Posterior vena cava (tissue), 2 donors: ENCODE measurements at regions not wholly inside any gene's neighbourhood (a gene's known extent, or its start where the extent isn't known, plus 50 kb on each side); places are given as distances from the start of the nearest gene placed in this dataset.

Source experiments
- DNase-seq: peaks from one replicate; pipeline ENCODE4 v3.0.0-alpha.2; 2020; ENCODE audit warnings: low spot score
- intact Hi-C, 2 donors: fragments of 100-400 bp; cut with DNase I; formaldehyde crosslinking; loops; one replicate each; pipeline versions ENCODE4 v1.14.1 to v1.14.2; 2022 to 2023
- donor health status: DM: yes; HTN: yes; CAD: no.
- donor health status: DM: yes; HTN: yes; CAD: no.

DNA sequence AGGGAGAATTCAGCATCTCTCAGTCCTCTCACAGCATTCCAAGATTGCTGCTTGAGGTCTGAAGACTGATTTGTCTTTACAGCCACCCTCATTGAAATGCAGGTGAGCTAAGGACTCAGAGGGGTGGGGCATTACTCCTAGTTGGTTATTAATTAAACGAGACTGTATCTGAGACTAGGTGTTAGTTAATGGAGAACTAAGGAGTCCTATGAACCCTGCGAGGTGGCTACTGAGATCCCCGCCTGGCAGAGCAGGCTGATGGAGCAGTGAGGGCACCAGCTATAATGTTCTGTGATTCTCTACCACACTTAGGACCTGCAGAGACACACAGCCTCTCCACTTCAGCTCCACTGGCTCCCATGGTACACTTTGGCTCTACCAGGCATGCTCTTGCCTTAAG is 215.3 kb downstream of the MID1IP1 start:
- DNase-seq: no peak
- intact Hi-C loops: no loop called here

- DNase-seq: no peak
- intact Hi-C loops: no loop called here
These were observed 215.8 kb downstream of the MID1IP1 start for GRCh38 chrX:39017077-39017476.

DNA sequence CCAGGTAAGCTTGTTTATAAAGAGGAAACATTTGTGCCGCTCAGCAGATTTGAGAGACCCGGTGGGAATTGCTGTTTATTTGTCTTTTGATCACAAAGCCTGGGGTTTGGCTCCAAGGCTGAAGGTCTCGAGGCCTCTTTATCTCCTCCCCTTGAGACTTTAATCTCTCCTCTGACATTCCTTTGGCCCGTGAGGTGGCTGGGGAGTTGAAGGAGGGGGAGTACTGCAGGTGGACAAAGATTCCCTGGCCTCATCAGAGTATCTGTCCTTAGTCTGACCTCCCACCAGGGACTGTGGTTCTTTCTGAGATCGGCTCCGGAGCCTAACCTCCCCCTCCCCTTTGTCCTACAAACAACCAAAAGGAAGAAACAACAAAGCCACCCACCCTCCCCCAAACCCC is 216.5 kb downstream of the MID1IP1 start:
- no peak for DNase-seq
- intact Hi-C loops: no loop called here

DNA sequence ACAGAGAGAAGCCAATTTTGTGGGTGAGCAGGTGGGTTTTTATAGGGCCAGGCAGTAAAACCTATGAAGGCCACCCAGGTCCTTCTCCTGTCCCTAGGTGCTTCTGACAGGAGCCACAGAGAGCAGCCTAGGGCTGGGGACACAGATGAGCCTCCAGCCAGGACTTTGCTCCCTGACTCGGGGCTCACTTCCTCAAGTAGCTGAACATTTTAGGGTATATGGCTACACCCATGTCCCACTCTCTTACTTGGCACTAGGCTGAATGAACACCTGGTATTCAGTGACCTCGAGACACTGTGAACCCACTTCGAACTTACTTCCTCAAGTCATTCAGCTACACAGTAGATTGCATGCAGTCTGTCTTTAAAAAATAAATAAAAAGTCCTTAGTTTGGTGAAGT is 217.3 kb downstream of the MID1IP1 start:
- DNase-seq: no peak
- intact Hi-C loops: no loop called here

DNA sequence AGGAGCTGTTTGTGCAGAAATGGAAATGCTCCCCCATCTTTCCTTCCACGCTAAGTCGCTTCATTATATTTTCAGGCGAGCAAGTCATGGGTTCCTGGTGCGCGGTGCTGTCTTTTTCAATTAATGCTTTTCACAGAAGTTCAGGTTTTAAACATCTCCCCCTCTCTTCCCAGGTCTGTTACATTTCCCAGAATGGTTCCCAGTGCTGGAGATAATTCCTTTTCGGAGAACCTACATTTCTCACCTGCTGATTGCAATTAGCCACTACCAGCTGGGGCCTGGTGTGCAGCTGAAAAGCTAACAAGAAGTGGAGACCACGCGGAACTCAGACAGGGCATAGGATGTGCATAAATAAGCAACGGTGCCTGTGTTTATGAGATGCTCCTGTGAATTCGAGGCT is 217.8 kb downstream of the MID1IP1 start:
- DNase-seq: no peak
- intact Hi-C loops: no loop called here

GRCh38 chrX:39020051-39020669 is 218.9 kb downstream of the MID1IP1 start:
- intact Hi-C loops: no loop called here
- DNase-seq: no peak

- no peak for DNase-seq
- intact Hi-C loops: no loop called here
These were observed 220.8 kb downstream of the MID1IP1 start for GRCh38 chrX:39022106-39022505.

DNA sequence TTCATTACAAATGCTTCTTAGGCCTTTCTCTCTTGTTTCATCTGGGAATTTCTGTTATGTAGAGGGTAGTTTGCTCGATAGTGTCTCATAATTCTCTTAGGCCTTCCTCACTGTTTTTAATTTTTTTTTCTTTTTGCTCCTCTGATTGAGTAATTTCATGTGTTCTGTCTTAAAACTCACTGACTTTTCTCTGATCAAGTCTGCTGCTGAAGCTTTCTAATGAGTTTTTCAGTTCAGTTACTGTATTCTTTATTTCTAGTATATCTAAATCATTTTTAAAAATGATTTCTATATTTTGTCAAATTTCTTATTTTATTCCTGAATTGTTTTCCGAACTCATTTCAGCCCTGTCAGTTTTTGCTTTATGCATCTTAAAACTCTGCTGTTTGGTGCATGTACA is 228.0 kb downstream of the MID1IP1 start:
- DNase-seq: no peak
- intact Hi-C loops: no loop called here

DNA sequence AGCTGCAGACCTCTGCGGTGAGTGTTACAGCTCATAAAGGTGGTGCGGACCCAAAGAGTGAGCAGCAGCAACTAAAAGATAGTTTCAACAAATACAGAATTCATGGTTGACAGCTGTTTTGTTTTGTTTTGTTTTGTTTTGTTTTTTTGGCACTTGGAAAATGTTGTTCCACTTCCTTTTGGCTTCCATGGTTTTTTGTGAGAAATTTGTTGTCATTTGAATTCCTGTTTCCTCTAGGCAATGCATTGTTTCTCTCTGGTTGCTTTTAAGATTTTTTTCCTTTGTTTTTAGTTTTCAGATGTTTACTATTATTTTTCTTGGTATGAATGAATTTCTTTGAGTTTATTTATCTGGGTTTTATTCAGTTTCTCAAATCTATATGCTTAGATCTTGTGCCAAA is 229.4 kb downstream of the MID1IP1 start:
- DNase-seq: no peak
- intact Hi-C loops: no loop called here

DNA sequence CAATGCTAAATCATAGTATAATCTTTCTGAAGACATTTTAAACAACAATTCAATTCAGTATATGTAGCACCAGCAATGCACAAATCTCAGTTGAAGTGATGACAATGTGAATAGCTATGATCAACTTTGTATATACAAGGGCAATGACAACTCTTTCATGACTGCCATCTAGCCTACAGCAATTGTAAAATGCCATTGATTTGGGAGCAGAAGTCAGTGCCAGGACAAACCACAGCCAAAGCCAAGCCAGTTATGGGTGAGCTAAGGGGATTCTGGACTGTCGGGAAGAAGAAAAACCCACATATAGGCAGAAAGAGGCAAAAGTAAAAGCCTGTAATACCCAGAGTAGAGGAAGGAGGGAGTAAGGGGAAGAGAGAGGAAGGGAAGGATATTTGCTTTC is 238.6 kb downstream of the MID1IP1 start:
- intact Hi-C loops: no loop called here
- no peak for DNase-seq

DNA sequence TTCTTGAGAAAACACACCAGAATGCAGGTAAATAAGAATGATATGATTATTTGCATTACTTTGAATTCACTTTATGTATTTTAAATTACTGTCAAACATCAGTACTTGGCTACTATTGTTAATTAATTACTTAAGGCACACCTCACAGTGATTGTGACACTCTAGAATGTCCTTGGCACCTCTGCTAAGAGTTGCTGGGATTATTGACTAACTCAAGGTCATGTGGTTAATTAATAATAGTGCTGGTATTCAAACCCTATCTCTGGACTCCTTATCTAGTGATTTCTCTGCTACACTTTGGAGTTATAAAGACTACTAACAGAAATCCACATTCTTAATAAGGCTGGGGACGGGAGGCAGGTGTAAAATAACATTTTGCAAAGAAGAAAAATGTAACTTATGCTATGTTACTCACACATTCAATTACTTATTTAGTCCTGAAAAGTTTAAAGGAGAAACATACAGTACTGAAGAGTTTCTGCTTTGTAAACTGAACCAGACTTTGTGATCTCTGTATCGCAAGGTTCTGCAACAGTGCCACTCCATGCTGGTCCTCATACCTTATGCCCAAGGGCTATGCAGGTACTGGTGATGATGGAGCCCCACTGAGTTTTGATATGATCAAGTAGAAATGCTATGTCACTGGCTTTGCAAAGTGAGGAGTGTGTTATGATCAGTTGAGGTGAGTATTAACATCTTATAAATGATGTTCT is 242.7 kb downstream of the MID1IP1 start:
- intact Hi-C loops: no loop called here
- no peak for DNase-seq

DNA sequence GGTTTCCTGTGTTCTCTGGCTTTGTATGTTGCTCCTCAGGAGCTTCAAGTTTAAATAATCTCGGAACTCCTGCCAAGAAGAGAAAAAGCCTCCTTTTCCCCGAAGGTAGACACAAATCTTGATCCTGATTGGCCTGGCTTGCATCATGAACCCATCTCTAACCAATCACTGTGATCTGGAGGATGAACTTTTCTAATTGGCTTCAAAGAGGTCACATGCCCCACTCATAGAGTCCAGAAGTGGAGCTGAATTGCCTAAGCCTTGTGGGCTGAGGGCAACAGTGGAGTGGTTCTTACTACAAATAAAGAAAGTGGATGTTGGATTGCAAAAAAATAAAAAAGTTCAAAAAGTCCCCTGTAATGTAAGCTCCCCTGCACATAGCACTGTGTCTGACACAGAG is 245.9 kb downstream of the MID1IP1 start:
- intact Hi-C loops: no loop called here
- DNase-seq: no peak

DNA sequence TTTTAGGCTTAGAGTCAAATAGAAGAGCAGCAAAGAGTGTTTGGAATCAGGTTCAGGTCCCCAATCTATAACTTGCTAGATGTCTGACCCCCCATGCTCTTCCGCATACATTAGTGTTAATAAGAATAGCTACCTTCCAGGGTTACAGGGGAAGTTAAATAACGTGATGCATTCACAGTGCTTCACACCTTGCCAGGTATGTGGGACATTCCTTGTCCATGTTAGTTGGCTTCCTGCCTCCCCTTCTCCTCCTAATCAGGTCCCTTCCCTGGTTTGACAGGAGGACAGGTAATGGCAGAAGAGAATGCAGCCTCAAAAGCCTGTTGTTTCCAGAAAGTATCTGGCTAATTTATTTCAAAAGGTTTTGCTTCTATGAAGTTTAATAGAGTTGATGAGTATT is 248.7 kb downstream of the MID1IP1 start:
- intact Hi-C loops: no loop called here
- DNase-seq: no peak

GRCh38 chrX:39050427-39050826 is 249.2 kb downstream of the MID1IP1 start:
- intact Hi-C loops: no loop called here
- no peak for DNase-seq

- intact Hi-C loops: no loop called here
- no peak for DNase-seq
These were observed 251.5 kb downstream of the MID1IP1 start for GRCh38 chrX:39052751-39053150.

DNA sequence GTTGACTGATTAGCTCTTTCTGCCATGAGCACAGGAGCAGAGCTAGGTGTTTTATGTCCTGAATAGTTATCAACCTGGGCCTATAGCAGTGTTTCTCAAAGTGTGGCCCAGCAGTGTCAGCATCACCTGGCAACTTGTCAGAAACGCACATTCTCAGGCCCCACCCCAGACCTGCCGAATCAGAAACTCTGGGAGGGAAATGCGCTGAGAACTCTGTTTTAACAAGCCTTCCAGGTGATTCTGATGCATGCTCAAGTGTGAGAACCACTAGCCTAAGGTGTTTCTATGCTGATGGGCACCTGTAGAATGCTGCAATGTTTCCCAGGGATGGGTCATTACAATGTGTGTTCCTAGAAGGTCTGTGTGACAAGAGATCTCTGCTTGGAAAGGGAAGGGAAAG is 257.5 kb downstream of the MID1IP1 start:
- DNase-seq: no peak
- intact Hi-C loops: no loop called here

DNA sequence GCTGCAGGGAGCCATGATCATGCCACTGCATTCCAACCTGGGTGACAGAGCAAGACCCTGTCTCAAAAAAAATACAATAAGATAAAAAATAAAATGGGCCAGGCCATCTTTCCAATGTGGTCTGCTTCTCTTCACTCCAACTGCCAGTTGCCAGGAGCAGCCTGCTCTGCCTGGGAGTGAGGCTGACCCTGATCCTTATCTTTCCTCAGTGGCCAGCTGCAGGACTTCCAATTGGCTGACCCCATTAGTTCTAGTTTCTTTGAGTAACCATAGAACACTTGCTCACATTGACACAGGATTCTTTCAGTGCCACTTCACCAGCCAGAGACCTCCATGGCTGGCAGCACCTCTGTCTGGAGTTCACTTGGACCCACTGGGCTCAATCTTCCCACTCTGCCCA is 258.6 kb downstream of the MID1IP1 start:
- intact Hi-C loops: no loop called here
- no peak for DNase-seq

GRCh38 chrX:39063037-39063436 is 261.8 kb downstream of the MID1IP1 start:
- DNase-seq: no peak
- intact Hi-C loops: no loop called here

GRCh38 chrX:39063702-39064101 is 262.4 kb downstream of the MID1IP1 start:
- intact Hi-C loops: no loop called here
- no peak for DNase-seq

DNA sequence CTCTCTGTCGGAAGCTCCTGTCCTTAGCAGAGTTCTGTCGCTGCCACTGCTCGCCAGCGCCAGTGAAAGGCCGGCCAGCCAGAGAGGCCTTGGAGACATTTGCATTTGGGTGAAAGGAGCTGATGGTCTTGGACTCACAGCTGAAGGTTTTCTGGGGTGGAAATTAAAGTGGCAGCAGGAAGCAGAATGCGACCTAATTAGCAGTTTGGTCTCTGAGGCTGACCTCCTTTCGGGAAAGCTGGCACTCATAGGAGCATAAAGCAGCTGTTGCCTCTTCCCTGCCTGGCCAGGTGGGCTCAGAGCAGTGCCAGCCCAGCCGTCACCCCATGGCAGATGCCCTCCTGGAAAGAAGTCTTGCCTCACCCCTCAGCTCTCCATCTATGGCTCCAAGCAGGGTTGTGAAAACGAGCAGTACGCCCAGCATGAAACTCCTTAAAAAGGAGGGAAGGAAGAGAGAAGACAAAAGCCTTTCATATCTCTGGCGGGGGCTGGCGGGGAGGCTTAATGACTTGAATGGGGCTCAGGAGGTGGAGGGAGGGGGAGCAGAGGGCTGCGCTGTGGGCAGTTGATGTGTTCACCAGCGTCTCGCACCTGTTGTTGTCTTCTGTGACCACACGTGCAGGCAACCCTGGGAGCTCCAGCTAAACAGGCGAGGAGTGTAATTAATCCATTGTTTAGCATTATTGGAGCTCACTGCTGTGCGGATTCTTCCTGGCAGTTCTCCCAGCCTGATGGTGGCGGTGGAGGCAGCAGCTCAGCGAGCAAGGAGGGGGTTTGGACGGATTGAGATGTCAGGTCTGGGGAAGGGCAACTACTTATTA is 264.0 kb downstream of the MID1IP1 start:
- DNase-seq: no peak
- intact Hi-C loops: no loop called here

- DNase-seq: no peak
- intact Hi-C loops: no loop called here
These were observed 266.6 kb downstream of the MID1IP1 start for GRCh38 chrX:39067866-39068265.
